ENCODE measurements at regions not wholly inside any gene's neighbourhood (a gene's known extent, or its start where the extent isn't known, plus 50 kb on each side); places are given as distances from the start of the nearest gene placed in this dataset.

GRCh38 chr18:40473221-40474029 lies 1481.6 kb upstream of the PIK3C3 start:
- DNase-seq, result no peak

DNA sequence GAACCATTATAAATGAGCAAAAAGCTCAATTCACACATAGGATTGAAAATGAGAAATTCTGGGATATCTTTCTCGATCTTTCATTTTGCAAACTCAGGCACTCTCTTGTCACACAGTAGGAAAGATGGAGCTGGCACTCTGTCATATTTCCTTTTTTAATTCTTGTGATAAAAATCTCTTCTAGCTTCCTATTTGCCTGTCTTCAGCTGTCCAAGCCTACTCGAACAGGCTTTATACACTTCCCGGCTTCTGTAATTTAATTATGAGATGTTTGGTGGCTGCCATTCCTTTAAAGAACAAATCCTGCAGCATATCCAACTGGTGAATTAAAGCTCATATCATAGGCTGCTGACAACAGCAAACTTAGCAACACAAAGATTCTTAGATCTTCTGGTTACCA lies 1484.3 kb upstream of the PIK3C3 start:
- no peak for DNase-seq

DNA sequence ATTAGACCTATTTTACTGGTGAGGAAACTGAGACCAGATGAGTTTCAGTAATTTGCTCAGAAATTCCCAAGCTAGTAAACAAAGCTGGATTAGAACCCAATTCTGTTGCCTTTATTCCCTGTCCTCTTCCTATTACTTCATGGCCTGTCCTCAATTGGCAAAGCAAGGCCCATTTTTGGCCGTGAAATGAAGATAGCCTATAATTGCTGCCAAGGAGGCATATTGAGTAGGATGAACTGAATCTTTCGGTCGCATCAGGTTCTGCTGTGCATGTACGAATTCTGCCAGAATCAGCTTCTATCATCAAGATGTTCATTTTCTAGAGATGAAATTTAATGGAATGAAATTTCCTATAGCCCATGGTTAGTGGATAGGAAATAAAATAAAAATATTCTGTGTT lies 1485.2 kb upstream of the PIK3C3 start:
- no peak for DNase-seq

DNA sequence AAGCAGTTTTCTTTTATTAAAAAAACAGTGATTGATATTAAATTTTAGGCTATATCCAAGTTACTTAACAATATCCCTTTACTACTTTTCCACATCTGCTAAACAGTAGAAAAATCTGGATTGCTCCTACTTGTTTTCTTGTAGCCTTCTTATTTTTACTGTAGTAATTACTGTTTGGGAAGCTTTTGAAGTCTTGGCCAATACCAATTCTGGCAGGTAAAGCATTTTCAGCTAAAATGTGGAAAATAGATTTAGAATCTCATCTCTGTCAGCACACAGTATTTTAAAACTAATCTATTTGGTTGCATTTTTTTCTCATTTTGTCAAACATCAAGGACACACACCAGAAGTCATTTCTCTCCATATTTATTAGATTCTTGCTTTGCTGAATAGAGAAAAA lies 1485.7 kb upstream of the PIK3C3 start:
- DNase-seq, result no peak

- DNase-seq, result no peak
These were observed 1491.0 kb upstream of the PIK3C3 start for GRCh38 chr18:40464032-40464431.

- no peak for DNase-seq
These were observed 1501.1 kb upstream of the PIK3C3 start for GRCh38 chr18:40453903-40454302.

DNA sequence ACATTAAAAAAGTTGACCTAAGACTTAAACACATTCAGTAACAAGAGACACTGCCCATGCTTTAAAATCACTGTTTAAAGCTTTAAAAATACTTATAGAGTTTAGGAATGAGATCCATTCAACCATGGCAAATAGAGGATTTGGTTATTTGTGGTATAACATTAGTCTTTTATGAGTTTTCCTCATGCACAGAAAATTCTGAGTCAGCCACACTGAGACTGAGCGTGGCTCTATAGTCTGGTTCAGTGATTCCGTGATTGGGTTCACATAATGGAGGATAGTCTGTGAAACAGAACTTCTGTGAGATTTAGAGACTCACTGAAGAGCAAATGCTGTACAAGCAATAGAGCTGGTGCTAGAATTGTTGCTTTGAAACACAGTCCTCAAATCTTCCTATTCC lies 1502.4 kb upstream of the PIK3C3 start:
- no peak for DNase-seq

GRCh38 chr18:40450751-40451150 lies 1504.3 kb upstream of the PIK3C3 start:
- no peak for DNase-seq

GRCh38 chr18:40447820-40448219 lies 1507.2 kb upstream of the PIK3C3 start:
- no peak for DNase-seq

GRCh38 chr18:40440088-40440487 lies 1514.9 kb upstream of the PIK3C3 start:
- DNase-seq, result no peak

GRCh38 chr18:40437517-40437916 lies 1517.5 kb upstream of the PIK3C3 start:
- DNase-seq, result no peak

GRCh38 chr18:40431071-40431985 lies 1523.7 kb upstream of the PIK3C3 start:
- no peak for DNase-seq

DNA sequence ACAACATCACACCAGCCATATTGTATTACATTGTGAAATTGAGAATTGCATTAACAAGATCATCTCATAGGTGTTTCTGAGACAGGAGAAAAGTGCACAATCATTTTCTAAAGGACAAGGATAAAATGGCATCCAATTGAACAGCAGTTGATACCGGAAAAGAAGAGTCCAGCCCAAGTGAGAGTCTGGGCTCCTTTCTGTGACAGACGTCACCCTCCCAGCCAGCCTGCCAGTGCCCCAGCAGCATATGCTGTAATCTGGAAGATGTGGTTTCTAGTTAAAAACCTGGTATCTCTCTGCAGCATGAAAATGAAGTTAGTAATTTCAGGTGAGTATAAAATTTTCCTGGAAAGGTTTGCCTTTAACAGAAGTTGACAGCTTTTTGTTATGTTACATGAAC lies 1531.7 kb upstream of the PIK3C3 start:
- DNase-seq, result no peak

GRCh38 chr18:40420675-40421074 lies 1534.4 kb upstream of the PIK3C3 start:
- DNase-seq, result no peak

DNA sequence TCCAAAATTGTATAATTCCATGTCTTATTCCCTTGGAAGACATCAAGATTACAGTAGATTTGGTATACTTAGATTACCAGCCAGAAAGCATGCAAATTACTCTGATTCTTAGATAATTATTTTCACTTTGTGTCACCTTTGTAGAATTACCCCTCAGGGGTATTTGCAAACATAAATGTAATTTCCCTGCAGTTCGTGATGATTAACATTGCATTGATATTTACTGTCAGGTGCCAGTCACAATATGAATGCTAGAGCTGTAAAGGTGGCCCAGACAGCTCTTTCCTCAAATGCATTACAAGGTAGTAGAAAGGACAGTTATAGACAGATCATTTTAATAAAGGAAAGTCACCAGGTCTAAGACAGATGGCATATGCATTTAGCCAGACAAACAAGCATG lies 1537.5 kb upstream of the PIK3C3 start:
- DNase-seq, result no peak

DNA sequence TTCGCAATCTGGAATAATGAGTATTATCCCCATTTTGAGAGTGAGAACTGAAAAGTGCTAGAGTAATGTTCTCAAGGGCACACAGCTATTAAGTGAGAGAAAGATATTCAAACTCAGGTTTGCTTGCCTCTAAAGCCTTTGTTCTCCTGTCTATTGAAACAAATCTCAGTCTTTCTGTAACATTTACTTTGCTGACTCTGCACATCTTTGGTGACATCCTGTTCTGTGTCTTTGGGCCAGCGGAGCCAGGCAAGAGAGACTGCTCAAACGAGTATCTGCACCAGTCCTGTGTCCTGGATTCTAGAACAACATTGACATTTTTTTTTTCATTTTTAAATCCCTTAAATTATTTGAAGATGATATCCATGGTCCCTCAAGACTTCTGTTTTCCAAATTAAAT lies 1539.2 kb upstream of the PIK3C3 start:
- DNase-seq, result no peak

DNA sequence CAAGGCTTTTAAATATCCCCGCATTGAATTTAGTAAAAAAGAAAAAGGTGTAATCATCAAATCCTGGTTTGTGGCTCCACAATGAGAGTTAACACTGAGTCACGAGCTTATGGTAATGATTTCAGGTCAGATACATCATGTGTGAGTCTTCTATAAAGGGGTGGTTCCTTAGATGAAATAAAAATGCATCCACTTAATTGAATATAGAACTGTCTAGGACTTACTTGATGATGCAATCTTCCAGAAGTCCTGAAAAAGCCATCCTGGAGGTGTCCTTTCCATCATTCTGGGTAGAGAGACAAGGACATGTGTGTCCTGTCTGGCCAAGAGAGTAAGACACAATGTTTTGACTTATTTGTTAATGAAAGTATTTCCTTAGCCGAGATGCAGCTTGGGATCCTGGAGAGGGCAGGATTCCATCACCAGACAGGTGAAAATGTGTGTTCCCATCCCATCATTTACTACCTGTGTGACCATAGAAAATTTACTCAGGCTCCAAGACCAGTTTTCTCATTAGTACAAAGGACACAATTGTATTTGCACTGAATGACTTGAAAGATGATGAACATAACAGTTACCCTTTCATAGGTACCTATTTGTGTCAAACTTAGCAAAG lies 1539.8 kb upstream of the PIK3C3 start:
- DNase-seq, result no peak

GRCh38 chr18:40414155-40414754 lies 1540.8 kb upstream of the PIK3C3 start:
- DNase-seq, result no peak

DNA sequence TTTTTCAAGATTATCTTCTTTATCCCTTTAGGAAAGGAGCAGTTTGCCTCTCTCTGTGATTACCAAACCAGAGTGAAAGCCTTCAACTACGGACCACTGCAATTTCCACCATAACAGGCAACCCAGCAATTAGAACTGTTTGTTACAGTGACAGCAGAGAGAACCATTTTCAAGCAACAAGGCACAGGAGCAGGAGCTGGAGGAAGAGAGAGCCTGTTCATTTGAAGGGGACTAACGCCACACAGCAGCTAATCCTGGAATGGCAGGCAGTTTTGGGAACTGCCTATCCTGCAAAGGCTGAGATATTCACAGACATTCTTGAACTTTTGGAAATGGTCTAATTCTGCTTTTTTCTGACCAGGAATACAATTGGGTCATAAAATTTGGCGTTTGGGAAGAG lies 1541.9 kb upstream of the PIK3C3 start:
- no peak for DNase-seq

- no peak for DNase-seq
These were observed 1542.6 kb upstream of the PIK3C3 start for GRCh38 chr18:40412410-40412809.

- no peak for DNase-seq
These were observed 1547.1 kb upstream of the PIK3C3 start for GRCh38 chr18:40407909-40408308.

- DNase-seq, result no peak
These were observed 1550.8 kb upstream of the PIK3C3 start for GRCh38 chr18:40404284-40404683.

DNA sequence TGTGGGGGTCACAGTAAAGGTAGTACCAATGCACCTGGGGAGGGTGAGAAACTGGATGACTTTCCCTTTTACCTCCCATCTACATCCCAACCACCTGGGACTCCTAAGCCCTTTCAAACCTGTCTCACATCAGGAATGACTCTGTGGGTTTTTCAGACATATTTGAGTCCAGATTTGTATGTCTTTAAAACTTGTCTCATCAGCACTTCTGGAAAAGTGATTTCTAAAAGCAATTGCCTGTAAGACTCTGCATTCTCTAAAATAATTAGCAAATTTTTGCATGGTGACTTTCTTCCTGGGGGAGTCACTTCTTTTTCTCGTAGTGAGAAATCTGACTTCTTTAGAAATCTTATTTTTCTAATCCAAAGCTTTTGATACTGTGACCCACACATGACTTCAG lies 1553.0 kb upstream of the PIK3C3 start:
- no peak for DNase-seq

Data from CD4-positive, alpha-beta T cell treated with Interleukin-17A for 1 hour (primary cell).